HG03060 (cell line): ENCODE measurements at regions not wholly inside any gene's neighbourhood (a gene's known extent, or its start where the extent isn't known, plus 50 kb on each side); places are given as distances from the start of the nearest gene placed in this dataset.

Source experiments
- ATAC-seq: cut with Tn5 transposase; IDR thresholded peaks from one replicate; pipeline ENCODE4 v1.9.1; 2021; ENCODE audit warnings: low read depth, moderate number of reproducible peaks; ENCODE audit not compliant: unreplicated experiment

GRCh38 chr13:40204246-40204645, 462.2 kb downstream of the FOXO1 start:
- no peak for ATAC-seq

GRCh38 chr13:40205771-40206240, 460.6 kb downstream of the FOXO1 start:
- ATAC-seq, result no peak

- ATAC-seq, result peak; percentile 16
These were observed 460.0 kb downstream of the FOXO1 start for GRCh38 chr13:40206241-40207000.

- peak; percentile 38 for ATAC-seq
These were observed 459.4 kb downstream of the FOXO1 start for GRCh38 chr13:40207001-40207478.

GRCh38 chr13:40208517-40208916, 457.9 kb downstream of the FOXO1 start:
- ATAC-seq, result no peak

GRCh38 chr13:40210865-40211585, 455.4 kb downstream of the FOXO1 start:
- no peak for ATAC-seq

GRCh38 chr13:40211586-40211968, 454.9 kb downstream of the FOXO1 start:
- no peak for ATAC-seq

- no peak for ATAC-seq
These were observed 452.7 kb downstream of the FOXO1 start for GRCh38 chr13:40213779-40214178.

GRCh38 chr13:40215311-40215710, 451.1 kb downstream of the FOXO1 start:
- no peak for ATAC-seq

- ATAC-seq, result no peak
These were observed 450.7 kb downstream of the FOXO1 start for GRCh38 chr13:40215747-40216146.

- ATAC-seq, result no peak
These were observed 448.8 kb downstream of the FOXO1 start for GRCh38 chr13:40217675-40218074.

- ATAC-seq, result no peak
These were observed 446.0 kb downstream of the FOXO1 start for GRCh38 chr13:40220299-40220935.

- ATAC-seq, result no peak
These were observed 445.3 kb downstream of the FOXO1 start for GRCh38 chr13:40221131-40221459.

- no peak for ATAC-seq
These were observed 444.8 kb downstream of the FOXO1 start for GRCh38 chr13:40221460-40222201.

- no peak for ATAC-seq
These were observed 442.9 kb downstream of the FOXO1 start for GRCh38 chr13:40223585-40223984.

- no peak for ATAC-seq
These were observed 437.9 kb downstream of the FOXO1 start for GRCh38 chr13:40228496-40228895.

GRCh38 chr13:40228990-40229389, 437.5 kb downstream of the FOXO1 start:
- ATAC-seq, result no peak

GRCh38 chr13:40230833-40231266, 435.6 kb downstream of the FOXO1 start:
- ATAC-seq, result no peak

- no peak for ATAC-seq
These were observed 435.1 kb downstream of the FOXO1 start for GRCh38 chr13:40231311-40231710.

GRCh38 chr13:40231751-40232150, 434.7 kb downstream of the FOXO1 start:
- ATAC-seq, result no peak
